CD14-positive monocyte (primary cell): ENCODE measurements at regions not wholly inside any gene's neighbourhood (a gene's known extent, or its start where the extent isn't known, plus 50 kb on each side); places are given as distances from the start of the nearest gene placed in this dataset.

ENCODE experiments used
- DNase-seq, 3 donors: peaks; one replicate each; pipeline ENCODE4 v3.0.0-alpha.2; 2011 to 2022
- H2AFZ ChIP-seq: 2 replicates; pipeline ENCODE4 v1.6.0; 2012; ENCODE audit warnings: mild to moderate bottlenecking, low read depth, low read length, inconsistent platforms; ENCODE audit not compliant: insufficient read depth, poor library complexity, severe bottlenecking
- H3K27ac ChIP-seq, 2 donors: 1 replicate in 1 of 2; 2 replicates in 1 of 2; pipeline ENCODE4 v1.5.1; 2012 to 2013; ENCODE audit warnings: low read length in 2 of 2, control low read depth in 1 of 2, inconsistent platforms in 1 of 2, low read depth in 1 of 2, mild to moderate bottlenecking in 1 of 2
- H3K27me3 ChIP-seq, 2 donors: one replicate each; pipeline versions ENCODE4 v1.6.0 to v1.6.1; 2011 to 2013; ENCODE audit warnings: low read length in 2 of 2; ENCODE audit not compliant: control insufficient read depth in 2 of 2, insufficient read depth in 2 of 2
- H3K36me3 ChIP-seq, 2 donors: replicated peaks in 1 of 2; 1 replicate in 1 of 2; 2 replicates in 1 of 2; pipeline versions ENCODE4 v1.5.1 to v1.6.1; 2012 to 2013; ENCODE audit warnings: low read length in 2 of 2, control low read depth in 1 of 2, inconsistent platforms in 1 of 2, mild to moderate bottlenecking in 1 of 2; ENCODE audit not compliant: insufficient read depth in 2 of 2, control insufficient read depth in 1 of 2
- H3K4me1 ChIP-seq, 2 donors: 1 replicate in 1 of 2; 2 replicates in 1 of 2; pipeline versions ENCODE4 v1.5.1 to v1.6.1; 2012 to 2013; ENCODE audit warnings: low read length in 2 of 2, control low read depth in 1 of 2, inconsistent platforms in 1 of 2, mild to moderate bottlenecking in 1 of 2, moderate library complexity in 1 of 2; ENCODE audit not compliant: insufficient read depth in 2 of 2, control insufficient read depth in 1 of 2
- H3K4me2 ChIP-seq: replicated peaks from 2 replicates; pipeline ENCODE3; 2012; ENCODE audit warnings: low read length, moderate library complexity, mild to moderate bottlenecking; ENCODE audit not compliant: poor library complexity, severe bottlenecking; ENCODE audit errors: extremely low read depth
- H3K4me3 ChIP-seq, 3 experiments: fragments of 200-600 bp in 1 of 3; sonication (generic) in 1 of 3; replicated peaks in 1 of 3; 1 replicate in 2 of 3; 2 replicates in 1 of 3; pipeline ENCODE4 v1.5.1; 2011 to 2013; ENCODE audit warnings: low read length in 3 of 3, mild to moderate bottlenecking in 3 of 3, control low read depth in 2 of 3, low read depth in 2 of 3, inconsistent platforms in 1 of 3, moderate library complexity in 1 of 3
- H3K79me2 ChIP-seq: 2 replicates; pipeline ENCODE4 v1.6.0; 2012; ENCODE audit warnings: mild to moderate bottlenecking, control low read depth, inconsistent platforms, low read length, moderate library complexity; ENCODE audit not compliant: insufficient read depth
- H3K9ac ChIP-seq: 2 replicates; pipeline ENCODE4 v1.6.0; 2017; ENCODE audit warnings: low read length, mild to moderate bottlenecking; ENCODE audit not compliant: insufficient read depth, poor library complexity, severe bottlenecking
- H3K9me3 ChIP-seq, 2 donors: replicated peaks in 1 of 2; 1 replicate in 1 of 2; 2 replicates in 1 of 2; pipeline versions ENCODE4 v1.5.1 to v1.6.1; 2012 to 2013; ENCODE audit warnings: low read length in 2 of 2, control low read depth in 1 of 2; ENCODE audit not compliant: control insufficient read depth in 1 of 2, insufficient read depth in 1 of 2
- H4K20me1 ChIP-seq: 2 replicates; pipeline ENCODE4 v1.6.0; 2012; ENCODE audit warnings: mild to moderate bottlenecking, low read length, control low read depth, moderate library complexity; ENCODE audit not compliant: insufficient read depth
- H3K27ac Mint-ChIP-seq, 7 donors: one replicate each; pipeline ENCODE4 v1.8.0; 2020; ENCODE audit warnings: mild to moderate bottlenecking in 7 of 7, mixed read lengths in 7 of 7, moderate library complexity in 6 of 7, inconsistent platforms in 2 of 7
- H3K27me3 Mint-ChIP-seq, 3 donors: one replicate each; pipeline ENCODE4 v1.8.0; 2021 to 2022; ENCODE audit warnings: low read depth in 3 of 3, mild to moderate bottlenecking in 3 of 3, mixed read lengths in 3 of 3, moderate library complexity in 3 of 3, inconsistent platforms in 1 of 3
- H3K36me3 Mint-ChIP-seq, 2 donors: one replicate each; pipeline ENCODE4 v1.8.0; 2020; ENCODE audit warnings: mixed read lengths in 2 of 2, inconsistent platforms in 1 of 2, mild to moderate bottlenecking in 1 of 2
- H3K4me1 Mint-ChIP-seq: one replicate; pipeline ENCODE4 v1.8.0; 2020; ENCODE audit warnings: mild to moderate bottlenecking, mixed read lengths
- H3K4me3 Mint-ChIP-seq, 2 donors: one replicate each; pipeline ENCODE4 v1.8.0; 2020; ENCODE audit warnings: mild to moderate bottlenecking in 2 of 2, mixed read lengths in 2 of 2, moderate library complexity in 1 of 2
- H3K9me3 Mint-ChIP-seq, 7 donors: one replicate each; pipeline ENCODE4 v1.8.0; 2020 to 2022; ENCODE audit warnings: mixed read lengths in 7 of 7, mild to moderate bottlenecking in 6 of 7, moderate library complexity in 6 of 7, inconsistent platforms in 2 of 7
- WGBS: methylation state at CpG from one replicate; pipeline ENCODE4 v1.1.5; 2013; ENCODE audit warnings: missing lambda C conversion rate; ENCODE audit not compliant: insufficient coverage; 5-methylcytosine and 5-hydroxymethylcytosine counted together
- intact Hi-C, 2 donors: fragments of 100-400 bp; cut with micrococcal nuclease; formaldehyde crosslinking; loops; one replicate each; pipeline versions ENCODE4 v1.15.0 to v1.15.1; 2023
- TF ChIP-seq, protein P1 (sequence below): fragments of 200-600 bp; IDR thresholded peaks from one replicate; pipeline ENCODE4 v1.8.0; 2022; ENCODE audit warnings: antibody characterized with exemption, mild to moderate bottlenecking

DNA sequence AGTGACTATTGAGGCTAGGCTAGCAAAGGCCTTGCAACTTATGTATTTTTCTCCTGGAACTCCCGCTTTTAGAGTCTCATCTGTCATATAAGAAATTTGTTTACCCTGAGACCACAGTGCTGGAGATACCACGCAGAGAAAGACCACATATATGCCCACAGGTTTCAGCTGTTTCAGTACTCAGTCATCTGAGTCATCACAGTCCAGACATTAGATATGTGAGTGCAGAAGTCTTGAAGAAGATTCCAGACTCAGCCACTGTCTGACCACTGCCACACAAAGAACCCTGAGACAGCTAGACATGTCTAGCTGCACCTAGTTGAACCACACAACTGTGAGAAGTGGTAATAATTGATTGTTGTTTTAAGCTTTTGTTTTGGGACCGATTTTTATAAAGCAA, 648.3 kb downstream of the EPM2A start:
- no peak overlapping the region for H3K27ac ChIP-seq
- Mint-ChIP-seq H3K27ac (no peak overlapping the region), H3K4me1 (no peaks in the 10 kb centered on the region)

DNA sequence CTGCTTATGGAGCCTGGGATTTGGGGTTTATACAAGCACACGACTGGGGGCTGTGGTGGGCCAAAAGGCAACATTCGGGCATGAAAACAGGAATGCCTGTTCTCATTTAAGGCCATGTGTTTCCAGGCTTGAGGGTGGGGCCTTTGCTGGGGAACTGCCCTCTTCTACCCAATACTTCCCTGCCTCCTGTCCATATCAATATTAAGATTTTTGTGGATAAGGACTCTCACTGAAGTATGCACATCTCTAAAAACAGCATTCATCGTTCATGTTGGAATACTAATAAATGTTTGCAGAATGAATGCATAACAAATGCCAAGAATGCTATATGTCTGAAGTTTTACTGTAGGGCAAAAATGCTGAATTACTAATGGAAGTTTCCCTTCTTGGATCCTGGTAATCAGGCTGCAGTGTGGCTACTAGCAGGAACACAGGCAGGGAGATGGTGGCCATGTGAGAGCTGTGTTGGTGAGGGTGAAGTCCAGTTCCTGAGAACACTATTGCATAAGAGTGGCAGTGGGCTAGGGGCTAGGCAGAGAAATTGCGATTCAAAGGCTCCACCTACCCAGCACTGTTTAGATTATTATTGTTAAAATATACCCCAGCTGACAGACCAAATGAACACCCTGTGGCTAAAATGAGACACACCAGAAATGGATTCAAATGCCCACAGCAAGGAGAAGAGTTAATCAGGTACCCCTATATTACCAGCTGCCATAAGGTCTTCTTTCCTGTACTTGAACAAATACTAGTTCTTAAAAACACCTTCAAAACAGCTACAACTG, 644.3 kb downstream of the EPM2A start:
- no peaks in the 10 kb centered on the region for H3K27me3 Mint-ChIP-seq
- peak overlapping the region in 1 of 7 donors; percentile 46 for H3K27ac Mint-ChIP-seq
- Histone ChIP-seq H3K27ac (no peak overlapping the region), H3K27me3 (no peaks in the 10 kb centered on the region), H3K9ac (no peak overlapping the region), H4K20me1 (no peaks in the 10 kb centered on the region), H3K9me3 (no peaks in the 10 kb centered on the region), H3K4me1 (no peaks in the 10 kb centered on the region), H3K4me2 (no peak overlapping the region), H3K79me2 (no peaks in the 10 kb centered on the region), H3K4me3 (no peak overlapping the region), H2AFZ (no peak overlapping the region), H3K36me3 (no peaks in the 10 kb centered on the region)
- H3K4me3 Mint-ChIP-seq = no peak overlapping the region
- TF ChIP-seq, protein P1, sequence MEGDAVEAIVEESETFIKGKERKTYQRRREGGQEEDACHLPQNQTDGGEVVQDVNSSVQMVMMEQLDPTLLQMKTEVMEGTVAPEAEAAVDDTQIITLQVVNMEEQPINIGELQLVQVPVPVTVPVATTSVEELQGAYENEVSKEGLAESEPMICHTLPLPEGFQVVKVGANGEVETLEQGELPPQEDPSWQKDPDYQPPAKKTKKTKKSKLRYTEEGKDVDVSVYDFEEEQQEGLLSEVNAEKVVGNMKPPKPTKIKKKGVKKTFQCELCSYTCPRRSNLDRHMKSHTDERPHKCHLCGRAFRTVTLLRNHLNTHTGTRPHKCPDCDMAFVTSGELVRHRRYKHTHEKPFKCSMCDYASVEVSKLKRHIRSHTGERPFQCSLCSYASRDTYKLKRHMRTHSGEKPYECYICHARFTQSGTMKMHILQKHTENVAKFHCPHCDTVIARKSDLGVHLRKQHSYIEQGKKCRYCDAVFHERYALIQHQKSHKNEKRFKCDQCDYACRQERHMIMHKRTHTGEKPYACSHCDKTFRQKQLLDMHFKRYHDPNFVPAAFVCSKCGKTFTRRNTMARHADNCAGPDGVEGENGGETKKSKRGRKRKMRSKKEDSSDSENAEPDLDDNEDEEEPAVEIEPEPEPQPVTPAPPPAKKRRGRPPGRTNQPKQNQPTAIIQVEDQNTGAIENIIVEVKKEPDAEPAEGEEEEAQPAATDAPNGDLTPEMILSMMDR = no peak
- intact Hi-C loops = no loop called here
- 80% methylated on average over 1 of the region's 4 CpGs for WGBS
- no peaks in the 10 kb centered on the region for H3K4me1 Mint-ChIP-seq
- peaks cover 0 to 10% (median 7%) of the 10 kb centered on the region in 7 donors for H3K9me3 Mint-ChIP-seq
- no peaks in the 10 kb centered on the region for H3K36me3 Mint-ChIP-seq
- DNase-seq = no peak

More for the DNA sequence above, 648.3 kb downstream of the EPM2A start:
- no peak overlapping the region for H3K4me3 ChIP-seq
- no peak for DNase-seq
- Mint-ChIP-seq H3K36me3 (no peaks in the 10 kb centered on the region), H3K4me3 (no peak overlapping the region), H3K9me3 (peaks cover 0 to 10% (median 5%) of the 10 kb centered on the region in 7 donors), H3K27me3 (no peaks in the 10 kb centered on the region)
- no peaks in the 10 kb centered on the region for H3K27me3 ChIP-seq
- H3K9me3 ChIP-seq = no peaks in the 10 kb centered on the region
- H3K4me2 ChIP-seq = no peak overlapping the region
- intact Hi-C loops = no loop called here
- no peak overlapping the region for H2AFZ ChIP-seq
- no peaks in the 10 kb centered on the region for H4K20me1 ChIP-seq
- TF ChIP-seq, protein P1 = no peak
- WGBS = 100% methylated on average over 1 of the region's 3 CpGs
- no peaks in the 10 kb centered on the region for H3K36me3 ChIP-seq
- no peaks in the 10 kb centered on the region for H3K79me2 ChIP-seq
- no peak overlapping the region for H3K9ac ChIP-seq
- H3K4me1 ChIP-seq = no peaks in the 10 kb centered on the region
